Calu3 (cell line): ENCODE measurements at regions not wholly inside any gene's neighbourhood (a gene's known extent, or its start where the extent isn't known, plus 50 kb on each side); places are given as distances from the start of the nearest gene placed in this dataset.

Experiments
- BruUV-seq: library from RNA; stranded (reverse); fragments of 400-500 nt; replicated peaks from 2 replicates; lab custom pipeline; 2021; lab: Mats Ljungman, UMichigan
- CTCF ChIA-PET: fragments of 300-600 bp; sonication (Branson Sonifier 250); formaldehyde crosslinking; loops from one replicate; lab custom pipeline; 2022; ENCODE audit warnings: antibody characterized with exemption; lab: Charles Lee
- DNase-seq: peaks from one replicate; pipeline ENCODE4 v3.0.0; 2022
- H3K27ac Mint-ChIP-seq: one replicate; pipeline ENCODE4 v1.8.0; 2022; ENCODE audit warnings: mixed read lengths; ENCODE audit not compliant: unreplicated experiment
- H3K27me3 Mint-ChIP-seq: one replicate; pipeline ENCODE4 v1.8.0; 2022; ENCODE audit warnings: mixed read lengths; ENCODE audit not compliant: unreplicated experiment
- H3K36me3 Mint-ChIP-seq: one replicate; pipeline ENCODE4 v1.8.0; 2022; ENCODE audit warnings: mild to moderate bottlenecking, moderate library complexity, mixed read lengths; ENCODE audit not compliant: insufficient read depth, unreplicated experiment
- H3K4me1 Mint-ChIP-seq: one replicate; pipeline ENCODE4 v1.8.0; 2022; ENCODE audit warnings: mild to moderate bottlenecking, low read depth, mixed read lengths; ENCODE audit not compliant: unreplicated experiment
- H3K4me3 Mint-ChIP-seq: one replicate; pipeline ENCODE4 v1.8.0; 2022; ENCODE audit warnings: mild to moderate bottlenecking, low read depth, moderate library complexity, mixed read lengths; ENCODE audit not compliant: unreplicated experiment
- H3K9me3 Mint-ChIP-seq: one replicate; pipeline ENCODE4 v1.8.0; 2022; ENCODE audit warnings: low read depth, mixed read lengths; ENCODE audit not compliant: unreplicated experiment
- CTCF ChIP-seq: fragments of 200-600 bp; IDR thresholded peaks from one replicate; pipeline ENCODE4 v1.8.0; 2022; ENCODE audit warnings: antibody characterized with exemption; ENCODE audit not compliant: unreplicated experiment
- intact Hi-C: fragments of 100-400 bp; cut with micrococcal nuclease; formaldehyde crosslinking; loops from one replicate; pipeline ENCODE4 v1.10.0; 2022; ENCODE audit not compliant: unreplicated experiment

GRCh38 chr3:189401196-189401595 lies 229.4 kb downstream of the TPRG1 start:
- no TSS peak for BruUV-seq
- intact Hi-C loops = no loop called here
- CTCF ChIA-PET = interaction anchor here (0.7 kb wide), 1 partner anchor 866 kb away, joined by 3 read pairs; no protein-coding TSS in a partner anchor
- no peak overlapping the region for H3K4me3 Mint-ChIP-seq
- H3K9me3 Mint-ChIP-seq = no peaks in the 10 kb centered on the region
- H3K27ac Mint-ChIP-seq = no peak overlapping the region
- peaks cover 6% of the 10 kb centered on the region for H3K36me3 Mint-ChIP-seq
- no peak for DNase-seq
- TF ChIP-seq CTCF = no peak
- H3K27me3 Mint-ChIP-seq = no peaks in the 10 kb centered on the region
- H3K4me1 Mint-ChIP-seq = peaks cover 15% of the 10 kb centered on the region

GRCh38 chr3:189403194-189403593 lies 228.0 kb upstream of the TP63 start:
- BruUV-seq = no TSS peak
- Mint-ChIP-seq H3K9me3 (no peaks in the 10 kb centered on the region), H3K36me3 (no peaks in the 10 kb centered on the region), H3K4me3 (no peak overlapping the region), H3K27ac (no peak overlapping the region), H3K27me3 (no peaks in the 10 kb centered on the region), H3K4me1 (peaks cover 6% of the 10 kb centered on the region)
- intact Hi-C loops = no loop called here
- DNase-seq = no peak
- no peak for TF ChIP-seq CTCF
- CTCF ChIA-PET = interaction anchor here (1.1 to 1.5 kb wide), 2 partner anchors 64 to 99 kb away, joined by 3 read pairs; no protein-coding TSS in a partner anchor

- no peak for TF ChIP-seq CTCF
- Mint-ChIP-seq H3K9me3 (no peaks in the 10 kb centered on the region), H3K27ac (no peak overlapping the region), H3K36me3 (no peaks in the 10 kb centered on the region), H3K4me1 (peaks cover 6% of the 10 kb centered on the region), H3K4me3 (no peak overlapping the region), H3K27me3 (no peaks in the 10 kb centered on the region)
- BruUV-seq = no TSS peak
- CTCF ChIA-PET = no interaction called here
- DNase-seq = no peak
- intact Hi-C loops = no loop called here
These were observed 227.2 kb upstream of the TP63 start for GRCh38 chr3:189404024-189404423.

- no peaks in the 10 kb centered on the region for H3K27me3 Mint-ChIP-seq
- no peak overlapping the region for H3K4me3 Mint-ChIP-seq
- TF ChIP-seq CTCF = no peak
- no peaks in the 10 kb centered on the region for H3K36me3 Mint-ChIP-seq
- no peaks in the 10 kb centered on the region for H3K9me3 Mint-ChIP-seq
- CTCF ChIA-PET = no interaction called here
- H3K27ac Mint-ChIP-seq = no peak overlapping the region
- no TSS peak for BruUV-seq
- intact Hi-C loops = no loop called here
- peaks cover 6% of the 10 kb centered on the region for H3K4me1 Mint-ChIP-seq
- no peak for DNase-seq
These were observed 226.2 kb upstream of the TP63 start for GRCh38 chr3:189404797-189405484.
